ENCODE measurements at regions not wholly inside any gene's neighbourhood (a gene's known extent, or its start where the extent isn't known, plus 50 kb on each side); places are given as distances from the start of the nearest gene placed in this dataset.

DNA sequence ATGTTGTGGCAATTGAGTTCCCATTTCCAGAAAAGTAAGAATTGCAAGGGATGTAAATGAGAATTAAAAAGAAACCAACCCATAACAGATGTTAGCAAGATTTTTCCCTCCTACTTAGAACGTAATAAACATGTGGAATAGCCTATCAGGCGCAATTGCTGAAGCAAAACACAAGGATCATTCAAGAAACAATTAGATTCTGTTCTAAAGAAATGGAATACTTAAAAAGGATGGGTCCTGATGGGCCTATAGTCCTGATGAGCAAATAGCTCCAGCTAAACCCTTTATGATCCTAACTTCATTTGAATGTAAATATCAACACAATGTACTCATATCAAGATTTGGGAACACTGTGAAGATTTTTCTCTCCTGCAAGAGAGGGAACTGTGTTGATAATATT, 771.0 kb upstream of the CDH7 start:
- Histone ChIP-seq H3K9ac (ENCODE audit: low read length) (no peak overlapping the region), H3K79me2 (replicated peaks; ENCODE audit: insufficient read depth, low read length) (no peaks in the 10 kb centered on the region)

DNA sequence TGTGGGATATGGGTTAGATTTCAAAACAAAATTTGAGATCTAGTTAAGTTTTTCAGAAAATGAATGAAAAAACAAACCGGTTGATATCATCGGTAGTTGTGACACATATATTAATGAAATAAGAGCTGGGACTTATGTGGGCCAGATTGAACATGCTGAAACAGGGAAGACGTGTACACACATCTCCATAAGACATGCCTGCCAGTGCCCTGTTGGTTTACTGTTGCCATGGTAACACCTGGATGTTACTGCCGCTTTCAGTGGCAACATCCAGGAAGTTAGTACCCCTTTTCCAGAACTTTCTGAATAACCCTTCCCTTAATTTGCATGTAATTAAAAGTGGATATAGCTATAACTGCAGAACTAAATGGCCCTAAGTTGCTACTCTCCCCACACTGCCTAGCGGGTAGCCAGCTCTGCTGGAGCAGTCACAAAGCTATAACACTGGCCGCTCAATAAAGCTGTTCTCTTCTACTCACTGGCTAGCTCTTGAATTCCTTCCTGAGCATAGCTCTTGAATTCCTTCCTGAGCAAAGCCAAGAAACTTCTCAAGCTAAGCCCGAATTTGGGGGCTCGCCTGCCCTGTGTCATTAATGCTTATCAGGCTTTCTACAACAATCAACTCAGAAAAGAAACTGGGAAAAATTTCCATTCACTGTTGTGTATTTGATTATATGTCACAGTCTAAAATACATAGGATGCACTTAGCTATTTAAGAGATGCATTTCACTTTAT, 776.3 kb upstream of the CDH7 start:
- Histone ChIP-seq H3K27ac (ENCODE audit: low read length) (no peak overlapping the region), H3K79me2 (replicated peaks; ENCODE audit: insufficient read depth, low read length) (no peaks in the 10 kb centered on the region), H3F3A (ENCODE audit: insufficient read depth, low read length, poor library complexity, severe bottlenecking) (no peaks in the 10 kb centered on the region), H3K9me3 (ENCODE audit: low read length) (no peaks in the 10 kb centered on the region), H3K4me3 (ENCODE audit: low read length) (no peak overlapping the region), H2AFZ (ENCODE audit: low read depth, low read length) (no peak overlapping the region), H4K20me1 (ENCODE audit: insufficient read depth) (no peaks in the 10 kb centered on the region), H3K9me2 (ENCODE audit: insufficient read depth, low read length) (no peaks in the 10 kb centered on the region), H3K36me3 (ENCODE audit: insufficient read depth, low read length) (no peaks in the 10 kb centered on the region), H3K9ac (ENCODE audit: low read length) (no peak overlapping the region), H3K4me2 (ENCODE audit: low read length) (no peak overlapping the region), H3K27me3 (ENCODE audit: insufficient read depth, low read depth, low read length) (no peaks in the 10 kb centered on the region)
- TF ChIP-seq RAD21 (conservative IDR thresholded peaks at IDR 0.05), result no peak
- TF ChIP-seq TAF1 (IDR thresholded peaks at IDR 0.05; ENCODE audit: low read depth), result no peak
- TF ChIP-seq, protein P1, sequence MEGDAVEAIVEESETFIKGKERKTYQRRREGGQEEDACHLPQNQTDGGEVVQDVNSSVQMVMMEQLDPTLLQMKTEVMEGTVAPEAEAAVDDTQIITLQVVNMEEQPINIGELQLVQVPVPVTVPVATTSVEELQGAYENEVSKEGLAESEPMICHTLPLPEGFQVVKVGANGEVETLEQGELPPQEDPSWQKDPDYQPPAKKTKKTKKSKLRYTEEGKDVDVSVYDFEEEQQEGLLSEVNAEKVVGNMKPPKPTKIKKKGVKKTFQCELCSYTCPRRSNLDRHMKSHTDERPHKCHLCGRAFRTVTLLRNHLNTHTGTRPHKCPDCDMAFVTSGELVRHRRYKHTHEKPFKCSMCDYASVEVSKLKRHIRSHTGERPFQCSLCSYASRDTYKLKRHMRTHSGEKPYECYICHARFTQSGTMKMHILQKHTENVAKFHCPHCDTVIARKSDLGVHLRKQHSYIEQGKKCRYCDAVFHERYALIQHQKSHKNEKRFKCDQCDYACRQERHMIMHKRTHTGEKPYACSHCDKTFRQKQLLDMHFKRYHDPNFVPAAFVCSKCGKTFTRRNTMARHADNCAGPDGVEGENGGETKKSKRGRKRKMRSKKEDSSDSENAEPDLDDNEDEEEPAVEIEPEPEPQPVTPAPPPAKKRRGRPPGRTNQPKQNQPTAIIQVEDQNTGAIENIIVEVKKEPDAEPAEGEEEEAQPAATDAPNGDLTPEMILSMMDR (IDR thresholded peaks at IDR 0.05; ENCODE audit: poor library complexity, severe bottlenecking), result no peak
- no peak for TF ChIP-seq SMC3 (conservative IDR thresholded peaks at IDR 0.05; ENCODE audit: poor library complexity)
- TF ChIP-seq EZH2 (IDR thresholded peaks at IDR 0.05; ENCODE audit: borderline replicate concordance, insufficient read depth, low read length, poor library complexity, severe bottlenecking), result no peak
- no peak for TF ChIP-seq EP300 (conservative IDR thresholded peaks at IDR 0.05; ENCODE audit: poor library complexity, severe bottlenecking)
- TF ChIP-seq POLR2AphosphoS5 (IDR thresholded peaks at IDR 0.05), result no peak
- no peak for TF ChIP-seq MXI1 (conservative IDR thresholded peaks at IDR 0.05; ENCODE audit: poor library complexity, severe bottlenecking)
- TF ChIP-seq REST (IDR thresholded peaks at IDR 0.05; ENCODE audit: borderline replicate concordance), result no peak

More for the DNA sequence above, 771.0 kb upstream of the CDH7 start:
- Histone ChIP-seq H3F3A (ENCODE audit: insufficient read depth, low read length, poor library complexity, severe bottlenecking) (no peaks in the 10 kb centered on the region), H3K4me2 (ENCODE audit: low read length) (no peak overlapping the region), H3K9me3 (ENCODE audit: low read length) (no peaks in the 10 kb centered on the region), H3K27me3 (ENCODE audit: insufficient read depth, low read depth, low read length) (no peaks in the 10 kb centered on the region), H3K27ac (ENCODE audit: low read length) (no peak overlapping the region), H2AFZ (ENCODE audit: low read depth, low read length) (no peak overlapping the region), H4K20me1 (ENCODE audit: insufficient read depth) (no peaks in the 10 kb centered on the region), H3K4me3 (ENCODE audit: low read length) (no peak overlapping the region), H3K36me3 (ENCODE audit: insufficient read depth, low read length) (no peaks in the 10 kb centered on the region), H3K9me2 (ENCODE audit: insufficient read depth, low read length) (no peaks in the 10 kb centered on the region)
- TF ChIP-seq, protein P1 (IDR thresholded peaks at IDR 0.05; ENCODE audit: poor library complexity, severe bottlenecking), result no peak
- TF ChIP-seq EP300 (conservative IDR thresholded peaks at IDR 0.05; ENCODE audit: poor library complexity, severe bottlenecking), result no peak

All from neural cell (in vitro differentiated cells).